ENCODE measurements at regions not wholly inside any gene's neighbourhood (a gene's known extent, or its start where the extent isn't known, plus 50 kb on each side); places are given as distances from the start of the nearest gene placed in this dataset.
"Not testable (repeated sequence)": the region's sequence is repeated elsewhere in the genome, so short reads cannot be mapped to it uniquely, and the experiment has no call there.

- DNase-seq = no peak
These were observed 177.1 kb upstream of the COPS8 start for GRCh38 chr2:236908439-236909192.

GRCh38 chr2:236909193-236909504 lies 176.5 kb upstream of the COPS8 start:
- no peak for DNase-seq

GRCh38 chr2:236909802-236910201 lies 175.9 kb upstream of the COPS8 start:
- DNase-seq = no peak

GRCh38 chr2:236910781-236911495 lies 174.8 kb upstream of the COPS8 start:
- DNase-seq = no peak

GRCh38 chr2:236912326-236913120 lies 173.2 kb upstream of the COPS8 start:
- DNase-seq = no peak

- DNase-seq = no peak
These were observed 170.5 kb upstream of the COPS8 start for GRCh38 chr2:236915186-236915585.

- no peak for DNase-seq
These were observed 170.0 kb upstream of the COPS8 start for GRCh38 chr2:236915726-236916125.

GRCh38 chr2:236916181-236916580 lies 169.5 kb upstream of the COPS8 start:
- no peak for DNase-seq

GRCh38 chr2:236916651-236917050 lies 169.0 kb upstream of the COPS8 start:
- no peak for DNase-seq

- DNase-seq = no peak
These were observed 168.5 kb upstream of the COPS8 start for GRCh38 chr2:236917164-236917563.

- DNase-seq = no peak
These were observed 167.1 kb upstream of the COPS8 start for GRCh38 chr2:236918545-236918944.

GRCh38 chr2:236919209-236919608 lies 166.5 kb upstream of the COPS8 start:
- DNase-seq = peak; percentile 50

GRCh38 chr2:236919801-236920379 lies 165.8 kb upstream of the COPS8 start:
- DNase-seq = not testable (repeated sequence)

- DNase-seq = no peak
These were observed 163.6 kb upstream of the COPS8 start for GRCh38 chr2:236922061-236922460.

GRCh38 chr2:236928380-236929037 lies 157.2 kb upstream of the COPS8 start:
- no peak for DNase-seq

- peak; percentile 48 for DNase-seq
These were observed 152.8 kb upstream of the COPS8 start for GRCh38 chr2:236932831-236933361.

GRCh38 chr2:236934166-236934565 lies 151.5 kb upstream of the COPS8 start:
- DNase-seq = no peak

- no peak for DNase-seq
These were observed 151.0 kb upstream of the COPS8 start for GRCh38 chr2:236934656-236935055.

- DNase-seq = no peak
These were observed 150.6 kb upstream of the COPS8 start for GRCh38 chr2:236935083-236935482.

GRCh38 chr2:236935631-236936445 lies 149.9 kb upstream of the COPS8 start:
- no peak for DNase-seq

- DNase-seq = no peak
These were observed 149.2 kb upstream of the COPS8 start for GRCh38 chr2:236936446-236936940.
